Stomach (tissue), 4 donors: ENCODE measurements at regions not wholly inside any gene's neighbourhood (a gene's known extent, or its start where the extent isn't known, plus 50 kb on each side); places are given as distances from the start of the nearest gene placed in this dataset.

ENCODE experiments used
- EP300 ChIP-seq: sonication (generic); formaldehyde crosslinking; IDR thresholded peaks from one replicate; pipeline ENCODE4 v1.6.1; 2017; ENCODE audit warnings: antibody characterized with exemption
- POLR2A ChIP-seq, 4 donors: fragments of 450-650 bp; IDR thresholded peaks; one replicate each; pipeline ENCODE4 v1.6.1; 2016; ENCODE audit warnings: antibody characterized with exemption in 4 of 4, control low read depth in 2 of 4, mild to moderate bottlenecking in 1 of 4, moderate library complexity in 1 of 4
- POLR2AphosphoS5 ChIP-seq, 3 donors: sonication (generic); formaldehyde crosslinking; IDR thresholded peaks; one replicate each; pipeline ENCODE4 v1.6.1; 2016; ENCODE audit warnings: antibody characterized with exemption in 3 of 3
- TF ChIP-seq, protein P1 (sequence below), 7 experiments: fragments of 450-650 bp in 4 of 7; fragments of 200-600 bp in 3 of 7; sonication (generic) in 3 of 7; IDR thresholded peaks; one replicate each; pipeline ENCODE4 v1.5.1; 2016 to 2019; ENCODE audit warnings: antibody characterized with exemption in 7 of 7, control low read depth in 2 of 7, mild to moderate bottlenecking in 1 of 7

DNA sequence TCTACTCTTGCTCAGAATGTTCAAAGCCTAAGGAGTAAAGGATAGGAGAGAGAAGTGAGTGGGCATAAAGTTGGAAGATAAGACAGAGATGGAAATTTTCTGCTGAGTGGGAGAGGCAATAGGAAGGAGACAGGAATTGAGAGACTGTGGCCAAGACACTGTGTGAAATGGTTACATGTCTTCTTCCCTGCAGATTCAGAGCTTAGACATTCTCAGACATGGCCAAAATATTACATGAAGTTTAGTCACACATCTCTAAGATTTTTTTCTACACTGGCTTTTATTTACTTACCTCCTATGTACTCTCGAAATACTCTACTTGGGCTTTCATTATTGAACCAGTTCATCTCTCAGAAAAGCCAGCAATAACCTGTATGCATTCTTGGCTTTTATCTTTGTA, 363.0 kb upstream of the FANCL start:
- TF ChIP-seq, protein P1, sequence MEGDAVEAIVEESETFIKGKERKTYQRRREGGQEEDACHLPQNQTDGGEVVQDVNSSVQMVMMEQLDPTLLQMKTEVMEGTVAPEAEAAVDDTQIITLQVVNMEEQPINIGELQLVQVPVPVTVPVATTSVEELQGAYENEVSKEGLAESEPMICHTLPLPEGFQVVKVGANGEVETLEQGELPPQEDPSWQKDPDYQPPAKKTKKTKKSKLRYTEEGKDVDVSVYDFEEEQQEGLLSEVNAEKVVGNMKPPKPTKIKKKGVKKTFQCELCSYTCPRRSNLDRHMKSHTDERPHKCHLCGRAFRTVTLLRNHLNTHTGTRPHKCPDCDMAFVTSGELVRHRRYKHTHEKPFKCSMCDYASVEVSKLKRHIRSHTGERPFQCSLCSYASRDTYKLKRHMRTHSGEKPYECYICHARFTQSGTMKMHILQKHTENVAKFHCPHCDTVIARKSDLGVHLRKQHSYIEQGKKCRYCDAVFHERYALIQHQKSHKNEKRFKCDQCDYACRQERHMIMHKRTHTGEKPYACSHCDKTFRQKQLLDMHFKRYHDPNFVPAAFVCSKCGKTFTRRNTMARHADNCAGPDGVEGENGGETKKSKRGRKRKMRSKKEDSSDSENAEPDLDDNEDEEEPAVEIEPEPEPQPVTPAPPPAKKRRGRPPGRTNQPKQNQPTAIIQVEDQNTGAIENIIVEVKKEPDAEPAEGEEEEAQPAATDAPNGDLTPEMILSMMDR (IDR thresholded peaks at IDR 0.05), result no peak
- TF ChIP-seq POLR2A (IDR thresholded peaks at IDR 0.05), result no peak
- TF ChIP-seq EP300, result no peak
- TF ChIP-seq POLR2AphosphoS5 (IDR thresholded peaks at IDR 0.05), result no peak
